PC-3 (cell line): ENCODE measurements at regions not wholly inside any gene's neighbourhood (a gene's known extent, or its start where the extent isn't known, plus 50 kb on each side); places are given as distances from the start of the nearest gene placed in this dataset.

ENCODE experiments used
- EZH2 ChIP-seq: fragments of 300-600 bp; sonication (generic); IDR thresholded peaks from one replicate; pipeline ENCODE4 v1.6.1; 2017; ENCODE audit warnings: antibody characterized with exemption, mild to moderate bottlenecking, low read length; ENCODE audit not compliant: unreplicated experiment
- TF ChIP-seq, protein P1 (sequence below): fragments of 300-600 bp; sonication (generic); conservative IDR thresholded peaks from 2 replicates; pipeline ENCODE4 v1.5.1; 2017; ENCODE audit warnings: antibody characterized with exemption, low read depth, mild to moderate bottlenecking, low read length

DNA sequence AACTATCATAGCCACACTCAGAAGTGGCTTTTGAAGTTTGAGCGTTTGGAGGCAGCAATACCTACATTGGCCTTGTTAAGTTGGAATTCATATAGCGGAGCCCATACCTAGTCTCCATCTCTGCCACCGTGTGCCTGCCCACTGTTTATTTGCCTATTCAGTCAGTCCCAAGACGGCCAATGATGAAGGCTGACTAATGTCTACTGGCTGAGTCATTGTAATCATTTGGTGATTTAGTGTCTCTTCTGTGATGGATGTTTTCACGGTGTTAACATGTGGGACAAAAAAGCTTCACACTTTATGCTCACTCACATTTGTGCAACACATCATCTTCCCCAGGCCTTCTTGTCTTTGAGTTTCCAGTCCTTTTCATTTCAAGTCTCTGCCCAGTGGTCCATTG is 92.6 kb upstream of the PBX1 start:
- TF ChIP-seq, protein P1, sequence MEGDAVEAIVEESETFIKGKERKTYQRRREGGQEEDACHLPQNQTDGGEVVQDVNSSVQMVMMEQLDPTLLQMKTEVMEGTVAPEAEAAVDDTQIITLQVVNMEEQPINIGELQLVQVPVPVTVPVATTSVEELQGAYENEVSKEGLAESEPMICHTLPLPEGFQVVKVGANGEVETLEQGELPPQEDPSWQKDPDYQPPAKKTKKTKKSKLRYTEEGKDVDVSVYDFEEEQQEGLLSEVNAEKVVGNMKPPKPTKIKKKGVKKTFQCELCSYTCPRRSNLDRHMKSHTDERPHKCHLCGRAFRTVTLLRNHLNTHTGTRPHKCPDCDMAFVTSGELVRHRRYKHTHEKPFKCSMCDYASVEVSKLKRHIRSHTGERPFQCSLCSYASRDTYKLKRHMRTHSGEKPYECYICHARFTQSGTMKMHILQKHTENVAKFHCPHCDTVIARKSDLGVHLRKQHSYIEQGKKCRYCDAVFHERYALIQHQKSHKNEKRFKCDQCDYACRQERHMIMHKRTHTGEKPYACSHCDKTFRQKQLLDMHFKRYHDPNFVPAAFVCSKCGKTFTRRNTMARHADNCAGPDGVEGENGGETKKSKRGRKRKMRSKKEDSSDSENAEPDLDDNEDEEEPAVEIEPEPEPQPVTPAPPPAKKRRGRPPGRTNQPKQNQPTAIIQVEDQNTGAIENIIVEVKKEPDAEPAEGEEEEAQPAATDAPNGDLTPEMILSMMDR, result no peak
- TF ChIP-seq EZH2, result no peak
